ENCODE measurements at regions not wholly inside any gene's neighbourhood (a gene's known extent, or its start where the extent isn't known, plus 50 kb on each side); places are given as distances from the start of the nearest gene placed in this dataset.

DNA sequence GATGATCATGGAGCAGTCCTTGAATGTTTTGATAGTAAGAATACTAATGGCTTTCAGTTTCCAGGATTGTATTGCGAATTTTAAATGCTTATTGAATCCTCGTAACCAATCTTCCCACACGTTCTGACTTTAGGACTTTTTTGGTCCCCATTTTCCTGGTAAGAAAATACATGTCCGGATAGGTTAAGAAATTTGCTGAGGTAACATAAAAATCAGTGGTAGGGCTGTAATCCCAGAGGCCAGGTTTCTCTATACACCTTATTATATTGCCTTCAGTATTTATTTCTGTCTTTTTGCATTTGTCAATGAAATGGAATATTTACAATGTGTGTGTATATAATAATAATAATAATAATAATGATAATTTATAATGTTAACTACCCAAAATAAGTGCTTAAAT, 603.2 kb downstream of the TMEM182 start:
- TF ChIP-seq JUN (IDR thresholded peaks at IDR 0.05; ENCODE audit: borderline replicate concordance, insufficient read depth, insufficient read length, low read depth) (no peak), MAX (IDR thresholded peaks at IDR 0.05; ENCODE audit: insufficient read depth, insufficient read length) (no peak), FOS (IDR thresholded peaks at IDR 0.05; ENCODE audit: borderline replicate concordance, insufficient read depth, low read length) (no peak), POLR2AphosphoS5 (IDR thresholded peaks at IDR 0.05; ENCODE audit: insufficient read depth, low read depth, low read length) (no peak)
- TF ChIP-seq, protein P1, sequence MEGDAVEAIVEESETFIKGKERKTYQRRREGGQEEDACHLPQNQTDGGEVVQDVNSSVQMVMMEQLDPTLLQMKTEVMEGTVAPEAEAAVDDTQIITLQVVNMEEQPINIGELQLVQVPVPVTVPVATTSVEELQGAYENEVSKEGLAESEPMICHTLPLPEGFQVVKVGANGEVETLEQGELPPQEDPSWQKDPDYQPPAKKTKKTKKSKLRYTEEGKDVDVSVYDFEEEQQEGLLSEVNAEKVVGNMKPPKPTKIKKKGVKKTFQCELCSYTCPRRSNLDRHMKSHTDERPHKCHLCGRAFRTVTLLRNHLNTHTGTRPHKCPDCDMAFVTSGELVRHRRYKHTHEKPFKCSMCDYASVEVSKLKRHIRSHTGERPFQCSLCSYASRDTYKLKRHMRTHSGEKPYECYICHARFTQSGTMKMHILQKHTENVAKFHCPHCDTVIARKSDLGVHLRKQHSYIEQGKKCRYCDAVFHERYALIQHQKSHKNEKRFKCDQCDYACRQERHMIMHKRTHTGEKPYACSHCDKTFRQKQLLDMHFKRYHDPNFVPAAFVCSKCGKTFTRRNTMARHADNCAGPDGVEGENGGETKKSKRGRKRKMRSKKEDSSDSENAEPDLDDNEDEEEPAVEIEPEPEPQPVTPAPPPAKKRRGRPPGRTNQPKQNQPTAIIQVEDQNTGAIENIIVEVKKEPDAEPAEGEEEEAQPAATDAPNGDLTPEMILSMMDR (IDR thresholded peaks at IDR 0.05; ENCODE audit: extremely low read depth in 1 of 2, insufficient read depth in 1 of 2, low read depth in 1 of 2, low read length in 2 of 2) = no peak

Measured in endothelial cell of umbilical vein (primary cell).